Keratinocyte (primary cell): ENCODE measurements at regions not wholly inside any gene's neighbourhood (a gene's known extent, or its start where the extent isn't known, plus 50 kb on each side); places are given as distances from the start of the nearest gene placed in this dataset.

Experiments used
- DNase-seq: peaks from one replicate; pipeline ENCODE4 v3.0.0-alpha.2; 2011; ENCODE audit warnings: low read depth, missing footprints, low spot score
- FAIRE-seq: peaks from 2 replicates; lab custom pipeline; 2011; peaks lifted over from hg19 to GRCh38; lab: Jason Lieb, UNC
- H2AFZ ChIP-seq: 2 replicates; pipeline ENCODE4 v1.6.0; 2012; ENCODE audit warnings: low read length, control low read depth, inconsistent platforms; ENCODE audit not compliant: control insufficient read depth
- H3K27ac ChIP-seq: 2 replicates; pipeline ENCODE4 v1.5.1; 2011; ENCODE audit warnings: low read length; ENCODE audit not compliant: control insufficient read depth, insufficient read depth
- H3K27me3 ChIP-seq: 3 replicates; pipeline ENCODE4 v1.6.0; 2011; ENCODE audit warnings: low read length; ENCODE audit not compliant: control insufficient read depth, insufficient read depth; ENCODE audit errors: extremely low read depth
- H3K36me3 ChIP-seq, 2 experiments: 2 replicates in 1 of 2; 3 replicates in 1 of 2; pipeline ENCODE4 v1.5.1; 2011; ENCODE audit warnings: low read length in 2 of 2, mild to moderate bottlenecking in 1 of 2; ENCODE audit not compliant: control insufficient read depth in 2 of 2, insufficient read depth in 2 of 2; ENCODE audit errors: extremely low read depth in 1 of 2
- H3K4me1 ChIP-seq: 3 replicates; pipeline ENCODE4 v1.5.1; 2011; ENCODE audit warnings: low read length; ENCODE audit not compliant: control insufficient read depth, insufficient read depth; ENCODE audit errors: extremely low read depth
- H3K4me2 ChIP-seq: 3 replicates; pipeline ENCODE4 v1.6.0; 2011; ENCODE audit warnings: low read depth, low read length; ENCODE audit not compliant: control insufficient read depth, insufficient read depth; ENCODE audit errors: extremely low read depth
- H3K4me3 ChIP-seq, 3 experiments: fragments of 200-600 bp in 1 of 3; sonication (generic) in 1 of 3; 2 replicates in 2 of 3; 3 replicates in 1 of 3; pipeline ENCODE4 v1.5.1; 2011 to 2016; ENCODE audit warnings: low read length in 3 of 3, mild to moderate bottlenecking in 3 of 3, control low read depth in 2 of 3, inconsistent platforms in 1 of 3, low read depth in 1 of 3, mixed read lengths in 1 of 3, mixed run types in 1 of 3, moderate library complexity in 1 of 3; ENCODE audit not compliant: control insufficient read depth in 2 of 3, insufficient read depth in 2 of 3; ENCODE audit errors: extremely low read depth in 1 of 3
- H3K79me2 ChIP-seq: 2 replicates; pipeline ENCODE4 v1.6.0; 2012; ENCODE audit warnings: low read length; ENCODE audit not compliant: control insufficient read depth, insufficient read depth
- H3K9ac ChIP-seq: 3 replicates; pipeline ENCODE4 v1.6.0; 2011; ENCODE audit warnings: low read length; ENCODE audit not compliant: control insufficient read depth, insufficient read depth; ENCODE audit errors: extremely low read depth
- H3K9me1 ChIP-seq: 3 replicates; pipeline ENCODE4 v1.6.0; 2011; ENCODE audit warnings: low read length; ENCODE audit not compliant: control insufficient read depth, insufficient read depth; ENCODE audit errors: extremely low read depth
- H3K9me3 ChIP-seq: 2 replicates; pipeline ENCODE4 v1.5.1; 2012; ENCODE audit warnings: low read depth, low read length; ENCODE audit not compliant: control insufficient read depth
- H4K20me1 ChIP-seq: 3 replicates; pipeline ENCODE4 v1.6.0; 2011; ENCODE audit warnings: low read length; ENCODE audit not compliant: control insufficient read depth, insufficient read depth; ENCODE audit errors: extremely low read depth
- EZH2 ChIP-seq: IDR thresholded peaks from one replicate; pipeline ENCODE4 v1.6.1; 2012; ENCODE audit warnings: inconsistent platforms, mild to moderate bottlenecking, low read length, moderate library complexity
- dilution Hi-C: fragments of 300-500 bp; cut with MboI; formaldehyde crosslinking; loops from one replicate; pipeline ENCODE4 v1.7.0; 2020; ENCODE audit warnings: low sequenced_read_pairs; ENCODE audit not compliant: extremely low pct_ligation_motif_present
- TF ChIP-seq, protein P1 (sequence below), 3 experiments: IDR thresholded peaks in 1 of 3; conservative IDR thresholded peaks in 1 of 3; optimal IDR thresholded peaks in 1 of 3; 2 replicates in 2 of 3; 3 replicates in 1 of 3; pipeline versions ENCODE3 to v1.5.1; 2011; ENCODE audit warnings: low read length in 3 of 3, mild to moderate bottlenecking in 3 of 3, moderate library complexity in 2 of 3, control low read depth in 1 of 3, inconsistent platforms in 1 of 3; ENCODE audit not compliant: insufficient read depth in 2 of 3; ENCODE audit errors: extremely low read depth in 1 of 3

DNA sequence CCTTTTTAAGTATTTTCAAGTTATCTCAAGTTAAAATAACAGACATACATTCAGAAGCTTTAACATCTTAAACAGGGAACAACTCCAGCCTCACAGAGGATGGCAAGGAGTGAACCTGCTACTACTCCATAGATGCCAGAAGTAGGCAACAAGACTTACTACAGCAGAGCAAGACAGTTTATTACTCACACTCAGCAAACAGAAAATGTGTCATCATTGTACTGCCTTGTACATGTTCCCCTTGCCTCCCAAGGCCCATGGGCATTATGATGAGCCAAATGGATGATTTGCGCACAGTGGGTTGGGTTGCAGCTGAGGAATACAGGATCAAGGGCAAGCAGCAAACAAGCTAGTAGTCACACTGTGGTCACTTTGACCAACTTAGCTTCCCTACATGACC, 80.6 kb upstream of the VRK2 start:
- Histone ChIP-seq H3K4me1 (no peaks in the 10 kb centered on the region), H3K9ac (no peak overlapping the region), H3K27me3 (no peaks in the 10 kb centered on the region), H3K4me2 (no peak overlapping the region), H3K79me2 (no peaks in the 10 kb centered on the region), H3K9me3 (no peaks in the 10 kb centered on the region), H4K20me1 (no peaks in the 10 kb centered on the region), H2AFZ (no peak overlapping the region), H3K9me1 (peaks cover 2% of the 10 kb centered on the region), H3K4me3 (no peak overlapping the region), H3K36me3 (no peaks in the 10 kb centered on the region), H3K27ac (no peak overlapping the region)
- TF ChIP-seq EZH2 = no peak
- TF ChIP-seq, protein P1, sequence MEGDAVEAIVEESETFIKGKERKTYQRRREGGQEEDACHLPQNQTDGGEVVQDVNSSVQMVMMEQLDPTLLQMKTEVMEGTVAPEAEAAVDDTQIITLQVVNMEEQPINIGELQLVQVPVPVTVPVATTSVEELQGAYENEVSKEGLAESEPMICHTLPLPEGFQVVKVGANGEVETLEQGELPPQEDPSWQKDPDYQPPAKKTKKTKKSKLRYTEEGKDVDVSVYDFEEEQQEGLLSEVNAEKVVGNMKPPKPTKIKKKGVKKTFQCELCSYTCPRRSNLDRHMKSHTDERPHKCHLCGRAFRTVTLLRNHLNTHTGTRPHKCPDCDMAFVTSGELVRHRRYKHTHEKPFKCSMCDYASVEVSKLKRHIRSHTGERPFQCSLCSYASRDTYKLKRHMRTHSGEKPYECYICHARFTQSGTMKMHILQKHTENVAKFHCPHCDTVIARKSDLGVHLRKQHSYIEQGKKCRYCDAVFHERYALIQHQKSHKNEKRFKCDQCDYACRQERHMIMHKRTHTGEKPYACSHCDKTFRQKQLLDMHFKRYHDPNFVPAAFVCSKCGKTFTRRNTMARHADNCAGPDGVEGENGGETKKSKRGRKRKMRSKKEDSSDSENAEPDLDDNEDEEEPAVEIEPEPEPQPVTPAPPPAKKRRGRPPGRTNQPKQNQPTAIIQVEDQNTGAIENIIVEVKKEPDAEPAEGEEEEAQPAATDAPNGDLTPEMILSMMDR (optimal IDR thresholded peaks at IDR 0.05 in 1 of 3, IDR thresholded peaks at IDR 0.05 in 1 of 3, conservative IDR thresholded peaks at IDR 0.05 in 1 of 3; ENCODE audit: extremely low read depth in 1 of 3, insufficient read depth in 2 of 3, low read length in 3 of 3) = no peak
- DNase-seq (no peak), FAIRE-seq (no peak)
- dilution Hi-C loops = no loop called here

DNA sequence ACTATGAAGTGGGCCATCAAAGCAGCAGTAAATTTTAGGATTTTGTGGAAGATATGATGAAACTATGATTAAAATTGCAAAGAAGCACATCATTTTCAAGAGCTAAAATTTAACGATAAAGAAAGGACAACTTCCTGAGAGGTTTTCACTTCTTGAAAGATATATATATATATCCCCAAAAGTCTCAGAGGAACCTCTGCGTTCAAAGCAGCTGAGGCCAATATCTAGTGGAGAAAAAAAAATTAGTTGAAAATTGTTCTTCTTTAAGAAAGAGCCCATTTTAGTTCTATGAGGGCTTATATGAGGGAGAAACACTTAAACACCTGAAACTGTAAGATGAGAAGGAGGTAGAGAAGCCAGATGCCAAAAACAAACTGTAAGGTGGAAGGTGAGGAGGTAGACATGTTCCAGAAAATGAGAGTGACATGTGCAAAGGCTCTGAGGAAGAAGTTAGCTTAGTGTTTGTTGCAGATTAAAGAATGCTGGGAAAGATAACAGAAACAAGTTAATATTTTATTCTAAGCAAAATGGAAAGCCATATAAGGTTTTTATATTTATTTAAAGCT, 72.9 kb upstream of the VRK2 start:
- Histone ChIP-seq H3K4me2 (no peak overlapping the region), H3K4me3 (no peak overlapping the region), H3K79me2 (no peaks in the 10 kb centered on the region), H3K27ac (no peak overlapping the region), H3K4me1 (no peaks in the 10 kb centered on the region), H3K36me3 (no peaks in the 10 kb centered on the region), H3K27me3 (no peaks in the 10 kb centered on the region), H3K9me3 (no peaks in the 10 kb centered on the region), H4K20me1 (no peaks in the 10 kb centered on the region), H2AFZ (no peak overlapping the region), H3K9me1 (no peaks in the 10 kb centered on the region), H3K9ac (no peak overlapping the region)
- no peak for FAIRE-seq
- dilution Hi-C loops = no loop called here
- TF ChIP-seq, protein P1 (optimal IDR thresholded peaks at IDR 0.05 in 1 of 3, IDR thresholded peaks at IDR 0.05 in 1 of 3, conservative IDR thresholded peaks at IDR 0.05 in 1 of 3; ENCODE audit: extremely low read depth in 1 of 3, insufficient read depth in 2 of 3, low read length in 3 of 3) = no peak
- TF ChIP-seq EZH2 = no peak
- DNase-seq = no peak
